ENCODE measurements at regions not wholly inside any gene's neighbourhood (a gene's known extent, or its start where the extent isn't known, plus 50 kb on each side); places are given as distances from the start of the nearest gene placed in this dataset.

- no peak for TF ChIP-seq CTCF (IDR thresholded peaks at IDR 0.05; ENCODE audit: low read depth, low read length)
- no peak for DNase-seq (ENCODE audit: extremely low read depth, low read depth)
Measured at GRCh38 chr13:65911546-65912193, 1318.5 kb downstream of the PCDH9 start.

- no peak for TF ChIP-seq CTCF (IDR thresholded peaks at IDR 0.05; ENCODE audit: low read depth, low read length)
- DNase-seq (ENCODE audit: extremely low read depth, low read depth), result no peak
Measured at GRCh38 chr13:65909501-65909900, 1320.6 kb downstream of the PCDH9 start.

GRCh38 chr13:65907666-65908525 is 1322.2 kb downstream of the PCDH9 start:
- no peak for TF ChIP-seq CTCF (IDR thresholded peaks at IDR 0.05; ENCODE audit: low read depth, low read length)
- no peak for DNase-seq (ENCODE audit: extremely low read depth, low read depth)

- no peak for TF ChIP-seq CTCF (IDR thresholded peaks at IDR 0.05; ENCODE audit: low read depth, low read length)
- DNase-seq (ENCODE audit: extremely low read depth, low read depth), result no peak
Measured at GRCh38 chr13:65901723-65902122, 1328.4 kb downstream of the PCDH9 start.

GRCh38 chr13:65894049-65894448 is 1336.1 kb downstream of the PCDH9 start:
- no peak for TF ChIP-seq CTCF (IDR thresholded peaks at IDR 0.05; ENCODE audit: low read depth, low read length)
- DNase-seq (ENCODE audit: extremely low read depth, low read depth), result no peak

- TF ChIP-seq CTCF (IDR thresholded peaks at IDR 0.05; ENCODE audit: low read depth, low read length), result no peak
- DNase-seq (ENCODE audit: extremely low read depth, low read depth), result no peak
Measured at GRCh38 chr13:65892859-65893258, 1337.3 kb downstream of the PCDH9 start.

GRCh38 chr13:65889368-65889767 is 1340.8 kb downstream of the PCDH9 start:
- TF ChIP-seq CTCF (IDR thresholded peaks at IDR 0.05; ENCODE audit: low read depth, low read length), result no peak

More at GRCh38 chr13:65889368-65889767, 1340.8 kb downstream of the PCDH9 start:
- DNase-seq (ENCODE audit: extremely low read depth, low read depth), result no peak

All from AG09319 (cell line).